DND-41 (cell line): ENCODE measurements at regions not wholly inside any gene's neighbourhood (a gene's known extent, or its start where the extent isn't known, plus 50 kb on each side); places are given as distances from the start of the nearest gene placed in this dataset.

Experiments used
- ATAC-seq: fragments of 200-7000 bp; cut with Tn5 transposase; 3 replicates; pipeline ENCODE4 v1.9.1; 2021; ENCODE audit warnings: low read depth; ENCODE audit not compliant: insufficient read depth
- DNase-seq: peaks from one replicate; pipeline ENCODE4 v3.0.0-alpha.2; 2020
- H2AFZ ChIP-seq: 2 replicates; pipeline ENCODE4 v1.6.0; 2012; ENCODE audit warnings: low read depth, low read length
- H3K27ac ChIP-seq: 2 replicates; pipeline ENCODE4 v1.5.1; 2012; ENCODE audit warnings: low read length, inconsistent platforms
- H3K27me3 ChIP-seq: fragments of 200-600 bp; sonication (generic); 2 replicates; pipeline ENCODE4 v1.6.0; 2012; ENCODE audit warnings: low read length, mild to moderate bottlenecking, inconsistent platforms; ENCODE audit not compliant: insufficient read depth, poor library complexity
- H3K36me3 ChIP-seq: 2 replicates; pipeline ENCODE4 v1.5.1; 2012; ENCODE audit warnings: low read length, inconsistent platforms; ENCODE audit not compliant: insufficient read depth
- H3K4me1 ChIP-seq: 2 replicates; pipeline ENCODE4 v1.5.1; 2012; ENCODE audit warnings: mild to moderate bottlenecking, low read length; ENCODE audit not compliant: insufficient read depth
- H3K4me2 ChIP-seq: 2 replicates; pipeline ENCODE4 v1.6.0; 2012; ENCODE audit warnings: mild to moderate bottlenecking, moderate library complexity, low read length, inconsistent platforms; ENCODE audit not compliant: insufficient read depth
- H3K4me3 ChIP-seq, 2 experiments: fragments of 200-600 bp in 1 of 2; shearing (Covaris generic) in 1 of 2; 2 replicates each; pipeline ENCODE4 v1.5.1; 2012 to 2016; ENCODE audit warnings: inconsistent platforms in 2 of 2, low read length in 2 of 2, mild to moderate bottlenecking in 2 of 2, low read depth in 1 of 2, moderate library complexity in 1 of 2
- H3K79me2 ChIP-seq: 2 replicates; pipeline ENCODE4 v1.6.0; 2012; ENCODE audit warnings: low read length, inconsistent platforms; ENCODE audit not compliant: insufficient read depth
- H3K9ac ChIP-seq: 2 replicates; pipeline ENCODE4 v1.6.0; 2012; ENCODE audit warnings: low read depth, mild to moderate bottlenecking, inconsistent platforms, low read length, moderate library complexity
- H3K9me3 ChIP-seq: 2 replicates; pipeline ENCODE4 v1.5.1; 2012; ENCODE audit warnings: low read length, moderate library complexity, mild to moderate bottlenecking, inconsistent platforms; ENCODE audit not compliant: insufficient read depth, severe bottlenecking
- H4K20me1 ChIP-seq: 2 replicates; pipeline ENCODE4 v1.6.0; 2012; ENCODE audit warnings: low read length; ENCODE audit not compliant: insufficient read depth
- CTCF ChIP-seq: IDR thresholded peaks from 2 replicates; pipeline ENCODE4 v1.5.1; 2012; ENCODE audit warnings: borderline replicate concordance, low read length, moderate library complexity, mild to moderate bottlenecking; ENCODE audit not compliant: poor library complexity, severe bottlenecking; ENCODE audit errors: extremely low read depth
- EZH2 ChIP-seq: IDR thresholded peaks from 3 replicates; pipeline ENCODE4 v1.6.1; 2012; ENCODE audit warnings: borderline replicate concordance, low read depth, mild to moderate bottlenecking, moderate library complexity, low read length, inconsistent platforms; ENCODE audit not compliant: severe bottlenecking

DNA sequence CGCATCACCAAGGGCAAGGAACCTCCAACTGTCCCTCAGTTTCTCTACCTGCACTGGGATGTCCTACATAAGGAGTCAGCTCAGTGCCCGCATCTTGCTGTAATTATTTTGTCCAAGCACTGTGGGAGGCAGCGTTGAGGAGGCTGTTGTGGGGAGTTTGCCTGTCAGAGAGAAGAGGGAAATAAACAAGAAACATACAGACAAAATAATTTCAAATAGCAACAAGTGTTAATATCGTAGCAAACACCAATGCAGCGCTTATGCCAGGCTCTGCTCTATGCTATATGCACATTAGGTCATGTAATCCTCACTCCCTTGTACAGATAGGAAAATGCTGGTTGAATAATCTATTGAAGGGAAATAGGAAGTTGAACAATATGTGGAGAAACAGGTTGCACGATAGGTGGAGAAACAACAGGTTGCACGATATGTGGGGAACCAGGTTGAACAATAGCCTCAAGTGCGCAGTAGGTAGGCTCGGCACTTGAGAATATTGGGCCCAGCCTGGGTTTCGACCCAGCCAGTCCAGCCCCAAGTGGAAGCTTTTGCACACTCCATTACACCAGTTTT is 91.2 kb upstream of the SIRPA start:
- Histone ChIP-seq H3K79me2 (no peaks in the 10 kb centered on the region), H3K4me1 (peaks cover 14% of the 10 kb centered on the region; the same call in 1 of the 2 replicates), H3K9ac (no peak overlapping the region), H3K27me3 (peaks cover 63% of the 10 kb centered on the region), H4K20me1 (peaks cover 16% of the 10 kb centered on the region), H3K4me2 (peak overlapping the region; percentile 36; the same call in 1 of the 2 replicates), H3K9me3 (no peaks in the 10 kb centered on the region), H3K4me3 (no peak overlapping the region), H3K27ac (no peak overlapping the region), H3K36me3 (no peaks in the 10 kb centered on the region), H2AFZ (no peak overlapping the region)
- TF ChIP-seq CTCF (no peak), EZH2 (peak; percentile 63)
- DNase-seq, result no peak
- no peak for ATAC-seq

DNA sequence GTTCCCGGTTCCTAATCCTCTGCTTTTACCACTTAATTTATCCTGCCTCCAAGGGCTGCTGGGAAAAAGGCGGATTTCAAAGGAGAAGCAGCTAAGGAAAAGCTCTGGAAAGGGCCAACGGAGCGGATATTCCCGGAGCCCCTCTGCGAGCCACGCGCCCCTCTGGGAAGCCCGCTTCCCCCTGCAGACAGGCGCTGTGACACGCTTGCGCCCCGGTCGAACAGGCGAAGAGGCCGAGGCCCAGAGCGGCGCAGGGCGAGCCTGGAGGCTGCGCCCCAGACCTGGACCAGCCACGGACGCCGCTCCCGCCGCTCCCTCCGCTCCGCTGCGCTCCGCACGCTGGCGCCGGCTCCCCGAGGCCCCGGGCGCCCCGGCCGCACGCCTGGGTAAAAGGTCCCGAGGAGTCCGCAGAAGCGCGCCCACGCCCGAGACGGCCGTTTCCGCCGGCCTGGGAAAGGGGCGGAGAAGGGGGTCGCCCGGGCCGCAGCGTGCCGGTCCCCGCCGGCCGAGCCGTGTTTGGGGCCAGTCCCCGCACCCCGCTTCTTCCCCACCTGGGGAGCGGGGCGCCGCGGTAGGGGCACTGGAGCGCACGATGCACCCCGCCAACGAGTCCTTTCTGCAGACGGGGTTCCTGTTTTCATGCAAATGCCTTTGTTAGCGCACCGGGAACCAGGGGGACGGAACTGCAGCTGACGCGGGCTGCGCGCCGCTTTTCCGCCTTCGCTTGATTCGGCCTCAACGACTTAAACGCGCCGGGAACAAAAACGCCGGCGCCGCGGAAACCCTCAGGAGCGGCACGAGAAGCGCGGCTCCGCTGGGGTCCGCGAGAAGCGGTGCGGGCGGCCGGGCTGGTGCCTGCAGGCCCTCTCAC is 91.9 kb upstream of the SIRPA start:
- Histone ChIP-seq H3K9ac (no peak overlapping the region), H3K4me1 (peaks cover 14% of the 10 kb centered on the region; the same call in 1 of the 2 replicates), H3K27me3 (peaks cover 64% of the 10 kb centered on the region), H3K27ac (no peak overlapping the region), H3K9me3 (no peaks in the 10 kb centered on the region), H3K79me2 (no peaks in the 10 kb centered on the region), H3K4me3 (no peak overlapping the region), H3K4me2 (peak overlapping the region; percentile 36), H4K20me1 (peaks cover 16% of the 10 kb centered on the region), H3K36me3 (no peaks in the 10 kb centered on the region), H2AFZ (no peak overlapping the region)
- DNase-seq, result peak; percentile 21
- ATAC-seq, result 0 out of 3 replicates have a peak, but pooled peaks have one; percentile 16
- TF ChIP-seq EZH2 (peak; percentile 90), CTCF (no peak)

- H3K36me3 ChIP-seq, result no peaks in the 10 kb centered on the region
- peak; percentile 93 for ATAC-seq
- no peak overlapping the region for H2AFZ ChIP-seq
- H3K4me2 ChIP-seq, result peak overlapping the region; percentile 36; the same call in 1 of the 2 replicates
- H3K9ac ChIP-seq, result no peak overlapping the region
- H3K27ac ChIP-seq, result no peak overlapping the region
- no peaks in the 10 kb centered on the region for H3K79me2 ChIP-seq
- H3K27me3 ChIP-seq, result peaks cover 62% of the 10 kb centered on the region
- H3K4me3 ChIP-seq, result no peak overlapping the region
- H3K4me1 ChIP-seq, result peaks cover 14% of the 10 kb centered on the region; the same call in 1 of the 2 replicates
- DNase-seq, result peak; percentile 66
- H3K9me3 ChIP-seq, result no peaks in the 10 kb centered on the region
- peak; percentile 72 for TF ChIP-seq EZH2
- TF ChIP-seq CTCF, result peak; percentile 83
- H4K20me1 ChIP-seq, result peaks cover 16% of the 10 kb centered on the region
Observed at GRCh38 chr20:1802385-1803060, 92.7 kb upstream of the SIRPA start.
